Right lung (tissue), 2 donors: ENCODE measurements at regions not wholly inside any gene's neighbourhood (a gene's known extent, or its start where the extent isn't known, plus 50 kb on each side); places are given as distances from the start of the nearest gene placed in this dataset.
A peak's percentile ranks its signal among the peaks of the same experiment; 100 is the strongest.

Experiments
- DNase-seq, 2 donors: peaks; one replicate each; pipeline ENCODE4 v3.0.0-alpha.2; 2013

DNA sequence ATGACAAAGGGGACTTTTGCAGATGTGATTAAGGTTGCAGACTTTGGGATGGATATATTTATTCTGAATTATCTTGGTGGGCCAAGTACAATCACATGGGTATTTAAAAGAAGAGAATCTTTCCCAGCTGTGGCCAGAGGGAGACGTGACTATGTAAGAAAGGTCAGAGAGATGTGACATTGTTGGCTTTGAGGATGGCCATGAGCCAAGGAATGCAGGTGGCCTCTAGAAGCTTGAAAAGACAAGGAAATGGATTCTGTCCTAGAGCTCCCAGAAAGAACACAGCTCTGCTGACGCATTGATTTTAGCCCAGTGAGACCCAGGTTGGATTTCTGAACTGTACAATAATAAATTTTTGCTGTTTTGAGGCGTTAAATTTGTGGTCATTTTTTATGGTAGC lies 616.0 kb upstream of the TBL1XR1 start:
- DNase-seq: no peak

DNA sequence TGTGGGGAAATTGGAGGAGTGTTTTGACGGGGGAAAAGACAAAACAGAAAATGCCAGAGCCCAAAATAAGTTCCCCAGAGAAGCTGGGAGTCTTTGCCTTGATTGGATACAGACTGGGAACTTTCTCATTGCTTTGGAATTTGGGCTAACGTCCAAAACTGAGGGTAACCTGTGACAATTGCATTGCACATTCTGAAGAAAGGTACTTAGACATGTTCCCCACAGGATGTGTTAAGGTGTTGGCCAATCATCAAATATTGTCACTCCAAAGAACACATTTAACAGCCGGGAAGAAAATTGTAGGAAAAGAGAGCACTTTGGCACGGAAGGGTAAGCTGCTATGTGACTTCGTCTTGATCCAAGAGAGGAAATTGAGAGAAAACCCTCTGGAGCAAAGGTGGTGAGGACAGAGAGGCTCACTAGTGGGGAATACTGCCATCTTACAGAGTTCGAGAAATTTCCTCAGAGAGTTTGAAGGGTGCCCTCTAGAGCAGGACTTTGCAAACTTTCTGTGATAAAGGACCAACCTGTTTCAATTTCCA lies 619.5 kb upstream of the TBL1XR1 start:
- no peak for DNase-seq

DNA sequence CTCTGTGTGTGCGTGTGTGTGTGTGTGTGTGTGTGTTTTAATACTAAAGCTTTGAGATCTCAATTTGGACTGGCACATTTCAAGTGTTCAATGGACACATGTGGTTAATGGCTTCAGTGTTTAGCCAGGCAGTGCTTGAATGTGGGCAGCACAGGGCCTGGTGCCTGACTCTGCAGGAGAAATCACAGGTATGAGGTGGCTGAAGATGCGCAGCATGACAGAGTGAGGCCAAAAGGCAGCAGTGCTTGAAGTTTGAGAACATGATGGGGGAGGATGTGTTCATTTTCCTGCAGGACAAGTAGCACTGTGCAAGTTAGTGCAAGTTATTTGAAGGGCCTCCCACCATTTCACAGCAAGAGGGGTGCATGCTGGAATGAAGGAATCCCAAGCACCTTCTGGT lies 620.5 kb upstream of the TBL1XR1 start:
- no peak for DNase-seq

DNA sequence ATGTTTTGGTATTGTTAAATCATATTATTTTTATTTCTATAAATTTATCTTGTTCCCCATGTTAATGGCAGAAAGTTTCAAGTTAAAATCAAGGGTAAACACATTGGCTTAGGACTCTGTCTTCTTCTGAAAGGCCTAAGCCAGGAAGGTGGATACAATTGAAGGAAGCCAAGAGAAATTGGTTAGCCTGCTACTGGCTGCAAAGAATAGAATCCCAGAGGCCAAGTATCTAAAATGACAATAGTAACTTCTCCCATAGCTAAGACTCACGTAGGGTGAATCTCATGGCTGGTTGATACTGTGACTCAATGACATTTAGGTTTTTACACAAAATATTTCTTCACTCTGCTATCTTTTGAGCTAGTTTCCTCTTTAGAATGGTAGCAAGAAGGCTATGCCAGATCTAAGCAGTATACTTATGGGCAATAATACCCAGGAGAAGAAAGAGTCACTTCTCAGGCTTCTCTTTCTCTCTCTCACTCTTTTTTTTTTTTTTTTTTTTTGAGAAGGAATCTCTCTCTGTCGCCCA lies 621.5 kb upstream of the TBL1XR1 start:
- DNase-seq: no peak

DNA sequence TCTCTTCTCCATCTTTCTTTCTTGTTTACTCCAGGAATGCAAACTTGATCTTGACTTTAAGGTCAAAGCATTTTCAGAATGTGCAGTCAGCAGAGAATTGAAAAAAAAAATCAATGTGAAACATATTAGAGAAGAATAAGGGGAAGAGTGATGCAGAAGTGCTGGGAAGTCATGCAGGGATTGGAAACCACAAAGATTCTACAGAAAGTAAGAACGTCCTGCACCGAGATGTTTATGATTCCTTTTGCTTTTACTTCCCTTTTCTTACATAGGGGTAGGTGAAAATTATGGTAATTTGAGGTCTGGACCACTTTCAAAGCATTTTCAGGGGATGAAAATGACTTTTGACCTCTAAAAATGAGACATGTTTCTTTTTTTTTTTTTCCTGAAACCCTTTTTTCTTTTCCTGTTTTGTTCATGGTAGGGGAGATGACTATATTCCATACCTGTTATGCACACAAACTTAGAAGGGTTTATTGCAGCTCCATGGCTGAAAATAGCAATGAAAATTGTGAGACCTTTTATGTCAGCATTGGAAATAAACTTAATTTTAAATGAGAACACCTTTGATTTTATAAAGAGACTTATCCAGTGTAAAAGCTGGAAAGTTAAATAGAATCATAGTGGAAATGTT lies 623.5 kb upstream of the TBL1XR1 start:
- DNase-seq: no peak

DNA sequence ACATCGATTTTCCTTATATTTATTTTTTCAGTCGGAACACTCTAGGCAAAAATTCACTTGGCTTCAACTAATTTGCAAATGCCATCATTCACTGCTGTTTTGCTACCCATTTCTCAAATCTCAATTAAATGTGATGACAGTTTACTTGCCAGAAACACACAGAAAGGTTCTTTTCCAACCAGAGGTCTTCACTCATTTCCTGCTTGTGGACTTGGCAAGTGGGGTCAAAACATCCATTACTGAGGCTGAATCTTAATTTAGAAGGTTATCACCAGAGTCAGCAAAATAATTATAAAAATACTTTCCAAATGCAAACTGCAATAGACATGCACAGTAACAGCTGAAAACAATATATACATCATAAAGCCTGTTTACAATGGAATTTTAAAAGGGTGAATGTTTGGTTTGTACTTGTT lies 625.4 kb upstream of the TBL1XR1 start:
- peak in 1 of 2 donors; percentile 59 for DNase-seq

DNA sequence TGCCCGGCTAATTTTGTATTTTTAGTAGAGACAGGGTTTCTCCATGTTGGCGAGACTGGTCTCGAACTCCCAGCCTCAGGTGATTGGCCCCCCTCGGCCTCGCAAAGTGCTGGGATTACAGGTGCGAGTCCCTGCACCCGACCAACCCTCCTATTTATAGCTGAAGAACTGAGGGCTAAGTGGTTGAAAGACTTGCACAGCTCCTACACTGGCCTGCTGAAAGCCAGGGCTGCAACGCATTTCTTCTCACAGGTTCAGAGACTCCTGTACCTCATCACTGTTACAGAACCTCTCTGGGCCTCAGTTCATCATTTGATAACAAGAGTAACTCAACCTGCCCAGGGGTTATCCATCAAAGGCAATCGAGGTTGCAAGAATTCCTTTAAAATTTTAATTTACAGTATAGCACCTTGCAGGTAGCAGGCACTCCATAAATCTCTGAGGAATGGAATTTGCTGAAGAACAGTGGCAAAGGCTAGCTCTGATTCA lies 626.5 kb upstream of the TBL1XR1 start:
- DNase-seq: no peak

DNA sequence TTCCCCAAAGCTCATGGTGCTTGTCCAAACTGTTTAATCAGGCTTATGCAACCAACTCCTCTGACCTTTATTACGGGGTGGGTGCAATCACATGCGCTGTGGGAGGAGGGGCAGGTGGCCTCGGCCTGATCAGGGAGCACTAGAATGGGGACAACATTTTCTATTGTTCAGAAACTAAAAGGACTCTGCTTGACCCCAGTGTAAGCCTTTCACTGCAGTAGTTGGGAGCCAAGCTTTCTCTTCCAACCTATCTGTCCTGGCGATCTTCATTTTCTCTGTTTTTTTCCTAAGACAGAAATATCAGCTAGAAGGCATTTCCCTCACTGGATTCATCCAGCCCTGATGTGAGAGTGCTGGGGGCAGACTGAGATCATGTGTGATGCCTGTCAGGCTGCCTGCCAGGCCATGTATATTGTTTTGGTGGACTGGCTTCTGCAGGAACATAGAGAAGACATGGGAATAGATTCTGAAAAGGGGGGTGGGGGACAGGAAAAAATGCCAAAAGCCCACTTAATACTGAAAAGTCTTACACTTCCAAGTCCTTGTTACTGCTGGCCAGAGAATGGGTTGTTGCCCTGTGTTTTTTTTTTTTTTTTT lies 627.0 kb upstream of the TBL1XR1 start:
- peak in 1 of 2 donors; percentile 71 for DNase-seq

DNA sequence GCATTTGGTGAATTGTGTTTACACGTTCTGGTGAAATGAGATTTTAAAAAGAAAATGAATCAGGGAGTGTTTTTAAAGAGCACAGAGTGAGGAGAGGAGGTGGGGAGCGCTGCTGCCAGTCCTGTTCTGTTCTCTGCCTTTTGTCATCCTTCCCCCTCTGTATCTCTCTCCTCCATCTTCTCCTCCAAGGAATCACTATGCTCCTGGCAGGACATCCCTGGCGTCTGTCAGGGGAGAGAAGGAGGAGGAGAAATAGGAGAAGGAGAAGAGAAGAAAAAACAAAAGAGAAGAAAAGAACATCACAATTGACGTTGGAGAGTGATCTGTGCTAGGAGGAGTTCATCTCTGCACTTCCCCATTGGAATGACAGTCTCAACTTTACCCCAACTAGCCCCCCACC lies 627.6 kb upstream of the TBL1XR1 start:
- DNase-seq: no peak

DNA sequence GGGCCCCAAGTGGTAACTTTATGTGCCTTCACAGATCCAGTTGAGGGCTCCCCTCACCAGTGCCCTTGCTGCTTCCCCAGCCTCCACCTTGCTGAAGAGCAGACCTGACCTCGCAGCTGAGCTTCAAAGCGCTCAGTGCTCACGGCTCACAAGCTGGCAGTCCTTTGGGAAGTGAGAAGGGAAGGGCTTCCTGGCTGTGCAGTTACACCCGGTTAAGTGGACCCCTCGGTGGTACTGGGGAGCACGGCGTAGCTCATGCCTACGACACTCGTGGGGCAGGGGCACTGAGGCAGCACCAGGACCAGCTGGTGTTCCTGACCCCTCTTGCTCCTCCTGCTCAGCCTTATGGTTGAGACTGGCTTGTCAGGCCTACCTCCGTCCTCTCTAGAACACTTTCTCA lies 629.0 kb upstream of the TBL1XR1 start:
- no peak for DNase-seq

DNA sequence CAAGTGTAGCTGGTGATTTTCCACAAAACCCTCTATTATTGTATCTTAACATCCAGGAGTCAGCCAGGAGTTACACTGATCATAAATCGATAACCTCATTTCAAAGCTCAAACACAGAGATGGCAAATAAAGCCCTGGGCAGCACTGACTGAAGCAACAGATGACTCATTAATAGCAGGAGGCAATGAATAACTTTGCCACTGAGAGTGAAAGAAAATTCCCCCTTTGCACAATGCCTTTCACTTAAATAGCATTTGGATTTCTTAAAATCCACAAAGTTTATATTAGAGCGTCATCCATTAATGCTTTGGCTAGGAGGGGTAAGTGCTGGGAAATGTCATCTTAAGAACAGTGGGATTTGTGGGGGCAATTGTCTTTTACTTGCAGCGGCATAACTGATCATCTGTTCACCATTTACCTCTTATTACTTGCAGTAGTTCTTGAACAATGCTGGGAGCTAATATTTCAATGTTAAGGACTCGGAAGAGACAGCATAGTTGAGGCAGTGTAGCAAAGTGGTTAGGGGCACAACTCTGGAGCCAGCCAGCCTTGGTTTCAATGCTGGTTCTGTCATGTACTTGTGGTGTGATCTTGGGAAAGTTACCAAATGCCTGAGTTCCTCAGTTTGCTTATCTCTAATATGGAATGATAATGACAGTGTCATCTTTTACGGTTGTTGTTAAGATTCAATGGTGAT lies 630.4 kb upstream of the TBL1XR1 start:
- peak; percentile 65 to 69 for DNase-seq

DNA sequence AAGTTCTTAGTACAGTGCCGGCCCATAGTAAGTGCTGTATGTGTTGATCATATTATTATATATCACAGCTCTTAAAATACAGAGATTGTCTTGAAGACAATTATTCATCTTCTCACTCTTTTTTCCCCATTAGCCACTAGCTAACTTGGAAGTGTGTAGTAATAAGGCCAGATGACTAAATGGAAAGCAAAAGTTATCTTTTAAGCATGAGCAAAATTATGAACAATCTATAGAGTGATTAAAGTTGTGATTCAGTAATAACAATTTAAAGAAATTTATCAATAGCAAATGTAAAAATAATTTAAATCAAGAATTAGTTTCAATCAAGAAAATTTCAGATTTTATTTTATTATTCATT lies 630.9 kb upstream of the TBL1XR1 start:
- DNase-seq: no peak

DNA sequence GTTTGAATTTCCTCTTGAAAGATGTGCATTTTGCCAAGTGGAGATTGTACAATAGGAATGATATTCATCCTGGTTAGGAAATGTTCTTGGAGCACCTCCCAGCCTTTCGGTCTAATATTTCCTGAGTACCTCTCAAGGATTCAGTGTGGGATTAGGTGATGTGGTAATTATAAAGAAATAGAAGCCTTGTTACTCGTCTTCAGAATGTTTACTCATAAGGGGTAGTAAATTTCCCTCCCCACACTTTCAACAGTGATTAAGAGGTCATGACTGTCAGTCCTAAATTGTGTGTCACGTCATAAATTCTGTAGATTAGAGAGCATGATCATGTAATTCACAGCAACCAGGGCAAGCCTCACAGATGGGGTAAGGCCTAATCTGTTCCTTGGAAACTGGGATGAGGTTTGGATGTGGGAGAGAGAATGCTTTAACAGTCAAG lies 633.1 kb upstream of the TBL1XR1 start:
- DNase-seq: peak in 1 of 2 donors; percentile 57

DNA sequence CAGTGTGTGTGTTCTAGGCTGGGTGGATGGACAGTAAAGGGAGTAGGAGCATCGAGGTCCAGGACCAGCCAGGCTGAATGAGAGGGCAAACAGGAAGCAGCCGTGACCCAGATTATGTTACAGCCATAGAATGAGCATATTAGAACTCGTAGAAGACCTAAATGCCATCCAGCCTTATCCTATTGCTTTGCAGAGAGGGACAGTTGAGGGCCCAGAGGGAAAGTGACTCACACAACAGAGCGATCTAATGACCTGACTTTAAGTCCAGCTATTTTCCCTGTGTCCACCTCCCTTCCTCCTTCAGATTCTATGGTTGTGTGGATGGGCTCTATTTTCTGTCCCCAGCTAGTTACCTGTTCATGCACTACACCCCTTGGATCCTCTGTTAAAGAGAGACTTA lies 634.1 kb upstream of the TBL1XR1 start:
- DNase-seq: no peak

DNA sequence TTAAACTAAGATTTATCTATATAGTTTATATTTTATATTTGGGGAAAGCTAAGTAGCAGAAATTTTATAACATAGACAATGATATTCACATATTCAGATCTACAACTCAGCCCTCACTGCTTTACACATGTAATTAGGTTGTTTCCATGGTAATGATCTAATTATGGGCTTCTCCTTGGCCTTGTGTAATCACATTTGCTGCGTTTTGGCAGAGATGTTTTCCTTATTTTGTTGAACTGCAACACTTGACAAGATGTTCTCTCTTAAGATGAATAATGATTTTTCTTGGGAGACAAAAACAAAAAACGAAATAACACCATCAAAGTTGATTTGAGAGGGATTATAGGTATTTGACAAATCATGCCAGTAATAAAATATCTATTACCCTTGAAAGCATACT lies 635.6 kb upstream of the TBL1XR1 start:
- no peak for DNase-seq

DNA sequence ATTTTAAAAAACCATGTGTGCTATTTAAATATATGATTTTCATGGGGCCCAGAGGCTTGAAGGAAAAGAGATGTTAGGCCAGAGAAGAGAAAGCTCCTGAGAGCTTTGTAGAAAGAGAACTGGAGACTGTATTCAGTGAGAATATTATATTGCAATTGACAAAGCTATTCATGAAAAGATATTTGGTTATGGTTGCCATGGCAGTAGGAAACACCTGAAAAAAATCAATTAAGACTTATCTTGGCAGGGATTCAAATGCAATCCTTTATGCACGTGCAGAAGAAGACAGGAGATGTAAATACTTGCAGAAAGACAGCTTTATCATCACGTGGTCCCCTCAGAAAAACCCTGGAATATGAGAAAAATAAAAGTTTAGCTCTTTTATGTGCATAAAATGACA lies 636.0 kb upstream of the TBL1XR1 start:
- DNase-seq: no peak

DNA sequence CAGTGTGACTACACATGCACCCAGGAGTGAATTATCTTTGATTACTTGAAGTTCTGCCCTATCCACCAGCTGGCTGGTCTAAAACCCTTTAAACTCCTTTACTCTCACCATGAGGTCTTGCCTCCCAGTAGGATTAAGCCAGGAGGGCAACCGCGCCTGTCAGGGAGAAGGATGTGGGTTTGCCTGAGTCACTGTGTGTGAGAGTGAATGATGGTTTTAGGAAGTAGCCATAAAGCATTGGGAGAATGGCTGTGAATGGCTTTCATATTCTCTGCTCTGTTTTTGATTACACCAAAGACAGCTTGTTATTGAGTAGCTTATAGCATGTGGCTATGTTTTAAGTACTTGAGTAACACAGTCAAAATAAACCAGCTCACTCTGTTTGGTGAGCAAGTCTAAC lies 637.7 kb upstream of the TBL1XR1 start:
- no peak for DNase-seq

DNA sequence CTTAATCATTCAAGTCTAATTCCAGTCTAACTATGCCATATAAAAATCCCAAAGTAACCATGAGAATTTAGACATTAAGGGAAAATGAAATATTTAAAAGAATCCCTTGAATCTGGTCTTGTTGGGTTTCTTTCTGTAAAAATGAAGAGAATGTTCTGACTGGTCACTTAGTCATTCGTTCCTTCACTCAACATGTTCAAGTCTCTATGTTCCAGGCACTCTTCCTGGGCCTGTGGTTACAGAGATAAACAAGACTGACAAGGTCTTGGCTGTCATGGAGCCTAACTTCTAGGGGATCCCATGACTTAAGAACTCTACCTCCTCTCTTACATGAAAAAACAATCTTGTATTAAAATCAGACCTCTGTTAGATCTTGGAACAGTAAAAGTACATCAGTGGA lies 638.6 kb upstream of the TBL1XR1 start:
- DNase-seq: no peak

DNA sequence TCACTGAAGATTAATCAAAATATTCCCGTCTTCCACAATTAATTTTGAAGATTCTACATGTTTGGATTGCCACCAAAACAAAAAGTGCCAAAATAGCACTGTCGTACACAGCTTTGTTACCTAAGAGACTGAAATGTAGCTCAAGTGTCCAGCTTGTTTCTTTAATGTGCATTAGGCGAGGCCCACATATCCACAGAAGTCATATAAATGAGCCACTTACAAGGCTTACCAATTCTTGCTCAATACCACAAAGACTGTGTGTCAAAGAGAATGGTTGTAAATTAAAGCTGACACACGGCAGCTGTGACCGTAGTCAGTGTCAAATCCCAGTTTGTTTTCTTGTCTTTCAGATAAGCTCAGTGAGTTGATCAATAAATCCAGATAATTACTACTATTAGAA lies 639.4 kb upstream of the TBL1XR1 start:
- DNase-seq: peak in 1 of 2 donors; percentile 53

DNA sequence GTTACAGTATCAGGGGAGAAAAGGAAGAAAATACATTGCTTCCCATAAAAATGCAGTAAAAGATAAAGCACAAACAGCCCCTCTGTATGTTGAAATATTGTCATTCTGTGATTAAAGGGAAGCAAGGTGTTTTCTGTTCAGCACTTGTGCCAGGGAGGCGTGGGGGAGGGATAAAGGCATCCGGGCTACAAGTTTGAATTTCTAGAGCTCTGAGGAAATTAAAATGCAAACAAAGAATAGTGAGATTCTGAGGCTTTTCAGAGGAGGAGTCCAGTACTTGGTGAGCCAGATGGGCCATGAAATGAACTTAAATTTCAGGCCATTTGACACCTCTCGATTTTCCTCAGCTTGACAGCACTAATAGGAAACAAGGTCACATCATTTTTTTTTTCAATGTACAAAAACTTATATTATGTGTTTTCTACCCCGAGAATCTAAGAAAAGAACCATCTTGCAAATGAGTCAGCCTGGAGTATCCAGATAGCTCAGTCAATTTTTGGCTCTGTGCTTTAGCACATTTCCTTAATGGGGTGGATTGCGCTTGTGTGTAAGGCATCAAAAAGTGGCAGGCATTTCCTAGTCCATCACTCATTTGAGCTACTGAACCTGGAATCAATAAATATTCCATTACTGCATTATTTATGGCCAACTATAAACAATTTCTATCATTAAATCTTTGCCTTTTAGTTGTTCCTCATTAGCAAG lies 640.8 kb upstream of the TBL1XR1 start:
- DNase-seq: no peak

DNA sequence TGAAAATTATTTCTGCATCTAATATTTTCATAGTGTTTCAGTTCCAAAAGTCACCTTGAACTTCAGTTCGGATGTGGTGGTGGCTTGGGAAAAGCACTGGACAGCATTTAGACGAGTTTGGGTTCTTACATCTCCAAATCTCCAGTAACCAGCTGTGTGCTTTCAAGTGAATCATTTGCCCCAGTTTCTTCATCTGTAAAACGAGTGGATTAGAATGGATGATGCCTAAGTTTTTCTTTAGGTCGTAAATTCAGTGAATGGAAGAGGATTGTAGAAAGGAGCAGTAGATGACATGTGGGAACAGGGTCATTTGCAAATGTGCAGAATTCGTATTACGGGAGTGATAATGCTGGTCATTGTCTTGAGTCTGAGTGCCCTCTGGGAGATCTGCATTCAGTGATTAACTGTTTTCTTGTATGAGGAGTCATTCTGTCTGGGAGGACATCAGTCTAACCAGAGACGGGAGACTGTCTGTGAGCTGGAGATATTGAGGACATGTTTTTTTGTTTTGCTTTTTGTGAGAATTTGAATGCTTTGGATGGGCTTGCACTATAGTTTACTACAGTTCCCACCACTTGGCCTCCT lies 641.6 kb upstream of the TBL1XR1 start:
- no peak for DNase-seq

DNA sequence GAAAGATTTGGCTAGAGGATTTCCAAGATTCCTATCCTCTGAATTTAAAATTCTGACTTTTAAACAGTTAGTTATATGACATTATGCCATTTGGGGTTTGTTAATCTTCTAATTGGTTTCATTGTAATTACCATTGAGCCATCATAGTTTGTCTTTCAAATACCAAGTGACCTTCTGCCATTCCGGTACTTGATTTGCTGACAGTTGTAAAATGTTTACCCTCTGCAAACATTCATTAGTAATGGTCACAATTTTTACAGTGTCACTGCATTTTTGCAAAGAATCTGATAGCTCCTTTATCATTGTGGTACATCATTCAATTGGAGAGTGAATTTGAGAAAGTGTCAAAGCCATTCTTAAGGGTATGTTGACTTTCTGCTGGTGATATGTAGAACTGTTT lies 645.0 kb upstream of the TBL1XR1 start:
- no peak for DNase-seq
